B cell (primary cell): ENCODE measurements at regions not wholly inside any gene's neighbourhood (a gene's known extent, or its start where the extent isn't known, plus 50 kb on each side); places are given as distances from the start of the nearest gene placed in this dataset.

Experiments
- ATAC-seq: fragments of 200-7000 bp; cut with Tn5 transposase; one replicate; pipeline ENCODE4 v1.10.0; 2021; ENCODE audit warnings: low read depth, mild to moderate bottlenecking, moderate number of reproducible peaks, moderate library complexity
- CTCF ChIA-PET: fragments of 350-600 bp; sonication (Branson Sonifier 250); formaldehyde crosslinking; loops from one replicate; lab custom pipeline; 2021; ENCODE audit warnings: antibody characterized with exemption, inconsistent platforms; lab: Charles Lee
- POLR2A ChIA-PET: fragments of 350-600 bp; sonication (Branson Sonifier 250); formaldehyde crosslinking; loops from one replicate; lab custom pipeline; 2021; ENCODE audit warnings: antibody characterized with exemption; lab: Charles Lee
- DNase-seq: peaks from one replicate; pipeline ENCODE4 v3.0.0; 2013
- H2AFZ ChIP-seq: 2 replicates; pipeline ENCODE4 v1.6.1; 2012; ENCODE audit warnings: mild to moderate bottlenecking, low read depth, low read length; ENCODE audit not compliant: insufficient read depth, poor library complexity, severe bottlenecking
- H3K27ac ChIP-seq, 2 donors: 1 replicate in 1 of 2; 2 replicates in 1 of 2; pipeline ENCODE4 v1.5.1; 2012 to 2013; ENCODE audit warnings: low read length in 2 of 2, mild to moderate bottlenecking in 2 of 2, moderate library complexity in 1 of 2
- H3K27me3 ChIP-seq, 4 experiments: fragments of 200-600 bp in 1 of 4; sonication (generic) in 1 of 4; replicated peaks in 1 of 4; 1 replicate in 2 of 4; 2 replicates in 2 of 4; pipeline versions ENCODE4 v1.6.1 to v1.7.0; 2013 to 2016; ENCODE audit warnings: low read length in 3 of 4, mild to moderate bottlenecking in 2 of 4, mixed read lengths in 1 of 4, moderate library complexity in 1 of 4; ENCODE audit not compliant: insufficient read depth in 4 of 4, control insufficient read depth in 3 of 4; ENCODE audit errors: control extremely low read depth in 1 of 4
- H3K36me3 ChIP-seq, 2 experiments: replicated peaks in 1 of 2; 1 replicate in 1 of 2; 2 replicates in 1 of 2; pipeline versions ENCODE4 v1.6.1 to v1.7.1; 2013; ENCODE audit warnings: low read length in 1 of 2; ENCODE audit not compliant: insufficient read depth in 2 of 2, control insufficient read depth in 1 of 2; ENCODE audit errors: control extremely low read depth in 1 of 2, extremely low read depth in 1 of 2
- H3K4me1 ChIP-seq, 2 donors: fragments of 200-600 bp in 1 of 2; sonication (generic) in 1 of 2; 1 replicate in 1 of 2; 2 replicates in 1 of 2; pipeline versions ENCODE4 v1.5.1 to v1.6.1; 2013 to 2017; ENCODE audit warnings: low read length in 2 of 2; ENCODE audit not compliant: control insufficient read depth in 2 of 2, insufficient read depth in 2 of 2
- H3K4me2 ChIP-seq: replicated peaks from 2 replicates; pipeline ENCODE3; 2012; ENCODE audit warnings: mild to moderate bottlenecking, low read depth, low read length; ENCODE audit not compliant: poor library complexity, severe bottlenecking
- H3K4me3 ChIP-seq, 5 experiments: fragments of 200-600 bp in 1 of 5; sonication (generic) in 1 of 5; 1 replicate in 3 of 5; 2 replicates in 2 of 5; pipeline versions ENCODE4 v1.5.1 to v1.7.0; 2011 to 2016; ENCODE audit warnings: low read length in 4 of 5, mild to moderate bottlenecking in 4 of 5, low read depth in 2 of 5, control low read depth in 1 of 5, moderate library complexity in 1 of 5; ENCODE audit not compliant: insufficient read depth in 1 of 5; ENCODE audit errors: control extremely low read depth in 1 of 5, extremely low read depth in 1 of 5
- H3K79me2 ChIP-seq: fragments of 200-600 bp; sonication (generic); one replicate; pipeline ENCODE4 v1.6.0; 2016; ENCODE audit warnings: low read length; ENCODE audit not compliant: control insufficient read depth, insufficient read depth
- H3K9ac ChIP-seq: fragments of 200-600 bp; sonication (generic); 2 replicates; pipeline ENCODE4 v1.6.1; 2017; ENCODE audit warnings: mild to moderate bottlenecking, low read length, moderate library complexity
- H3K9me3 ChIP-seq, 3 donors: one replicate each; pipeline versions ENCODE4 v1.6.1 to v1.7.1; 2013; ENCODE audit warnings: low read length in 2 of 3; ENCODE audit not compliant: control insufficient read depth in 2 of 3, insufficient read depth in 1 of 3; ENCODE audit errors: control extremely low read depth in 1 of 3
- H4K20me1 ChIP-seq: 2 replicates; pipeline ENCODE4 v1.6.0; 2012; ENCODE audit warnings: mild to moderate bottlenecking, low read length; ENCODE audit not compliant: insufficient read depth, control insufficient read depth, poor library complexity, severe bottlenecking
- H3K27ac Mint-ChIP-seq: one replicate; pipeline ENCODE4 v1.8.0; 2021; ENCODE audit warnings: mixed read lengths
- H3K27me3 Mint-ChIP-seq: one replicate; pipeline ENCODE4 v1.8.0; 2021; ENCODE audit warnings: mixed read lengths
- H3K4me1 Mint-ChIP-seq: one replicate; pipeline ENCODE4 v1.8.0; 2021; ENCODE audit warnings: mixed read lengths
- H3K4me3 Mint-ChIP-seq: one replicate; pipeline ENCODE4 v1.8.0; 2021; ENCODE audit warnings: mixed read lengths
- H3K9me3 Mint-ChIP-seq: one replicate; pipeline ENCODE4 v1.8.0; 2022; ENCODE audit warnings: mixed read lengths; ENCODE audit not compliant: insufficient read depth
- CTCF ChIP-seq: fragments of 200-600 bp; IDR thresholded peaks from one replicate; pipeline ENCODE4 v1.8.0; 2022; ENCODE audit warnings: antibody characterized with exemption, mild to moderate bottlenecking
- EZH2 ChIP-seq: IDR thresholded peaks from 2 replicates; pipeline ENCODE4 v1.6.1; 2012; ENCODE audit warnings: borderline replicate concordance, low read depth, mild to moderate bottlenecking, moderate library complexity, low read length; ENCODE audit not compliant: insufficient read depth, poor library complexity, severe bottlenecking
- WGBS: methylation state at CpG from one replicate; pipeline ENCODE4 v1.1.5; 2013; ENCODE audit warnings: missing lambda C conversion rate; ENCODE audit not compliant: insufficient coverage; 5-methylcytosine and 5-hydroxymethylcytosine counted together
- intact Hi-C: fragments of 100-400 bp; cut with micrococcal nuclease; formaldehyde crosslinking; loops from one replicate; pipeline ENCODE4 v1.10.0; 2022

- Histone ChIP-seq H3K9ac (no peak overlapping the region), H2AFZ (no peak overlapping the region), H3K4me2 (no peak overlapping the region), H3K36me3 (no peaks in the 10 kb centered on the region), H3K27ac (no peak overlapping the region), H3K27me3 (no peaks in the 10 kb centered on the region), H3K9me3 (no peaks in the 10 kb centered on the region), H3K4me3 (no peak overlapping the region), H4K20me1 (no peaks in the 10 kb centered on the region), H3K79me2 (no peaks in the 10 kb centered on the region), H3K4me1 (no peaks in the 10 kb centered on the region)
- DNase-seq: no peak
- WGBS: no CpG with 5 or more reads among the region's 1 CpG
- H3K27ac Mint-ChIP-seq: no peak overlapping the region
- H3K9me3 Mint-ChIP-seq: no peaks in the 10 kb centered on the region
- ATAC-seq: no peak
- H3K4me1 Mint-ChIP-seq: no peaks in the 10 kb centered on the region
- no peak for TF ChIP-seq CTCF
- no peak for TF ChIP-seq EZH2
- CTCF ChIA-PET: no interaction called here
- H3K4me3 Mint-ChIP-seq: no peak overlapping the region
- POLR2A ChIA-PET: no interaction called here
- no peaks in the 10 kb centered on the region for H3K27me3 Mint-ChIP-seq
- intact Hi-C loops: no loop called here
Measured at GRCh38 chrX:39000802-39001201, 199.5 kb downstream of the MID1IP1 start.

GRCh38 chrX:39002466-39002865, 201.2 kb downstream of the MID1IP1 start:
- Mint-ChIP-seq H3K4me1 (no peaks in the 10 kb centered on the region), H3K27ac (no peak overlapping the region), H3K4me3 (no peak overlapping the region), H3K27me3 (no peaks in the 10 kb centered on the region), H3K9me3 (no peaks in the 10 kb centered on the region)
- H3K79me2 ChIP-seq: no peaks in the 10 kb centered on the region
- ATAC-seq (no peak), DNase-seq (no peak)
- TF ChIP-seq CTCF: no peak
- TF ChIP-seq EZH2: no peak
- ChIA-PET CTCF (no interaction called here), POLR2A (no interaction called here)
- intact Hi-C loops: no loop called here
- no peaks in the 10 kb centered on the region for H3K27me3 ChIP-seq
- H3K4me2 ChIP-seq: no peak overlapping the region
- H2AFZ ChIP-seq: no peak overlapping the region
- H3K9me3 ChIP-seq: no peaks in the 10 kb centered on the region
- no CpG with 5 or more reads among the region's 1 CpG for WGBS
- no peaks in the 10 kb centered on the region for H4K20me1 ChIP-seq
- no peaks in the 10 kb centered on the region for H3K36me3 ChIP-seq
- no peak overlapping the region for H3K27ac ChIP-seq
- H3K9ac ChIP-seq: no peak overlapping the region
- no peaks in the 10 kb centered on the region for H3K4me1 ChIP-seq
- no peak overlapping the region for H3K4me3 ChIP-seq
